HepG2 (cell line): ENCODE measurements at regions not wholly inside any gene's neighbourhood (a gene's known extent, or its start where the extent isn't known, plus 50 kb on each side); places are given as distances from the start of the nearest gene placed in this dataset.

Experiments
- FOXA1 ChIP-seq, 2 experiments: fragments of 450-650 bp in 1 of 2; sonication (generic) in 1 of 2; formaldehyde crosslinking in 1 of 2; IDR thresholded peaks; 2 replicates each; pipeline versions ENCODE4 v1.4.0 to v1.6.1; 2016 to 2020; ENCODE audit warnings: missing genetic modification reagents in 1 of 2
- HDAC2 ChIP-seq: sonication (generic); formaldehyde crosslinking; IDR thresholded peaks from 2 replicates; pipeline ENCODE4 v1.4.0; 2020; ENCODE audit warnings: missing genetic modification reagents
- HNF4G ChIP-seq, 2 experiments: sonication (generic) in 1 of 2; formaldehyde crosslinking in 1 of 2; IDR thresholded peaks; 2 replicates each; pipeline versions ENCODE4 v1.4.0 to v1.6.1; 2011 to 2020; ENCODE audit warnings: borderline replicate concordance in 2 of 2, low read depth in 2 of 2, mild to moderate bottlenecking in 2 of 2, low read length in 1 of 2, missing genetic modification reagents in 1 of 2, moderate library complexity in 1 of 2
- HNRNPH1 ChIP-seq: fragments of 200-400 bp; formaldehyde crosslinking; optimal IDR thresholded peaks from 2 replicates; pipeline ENCODE3; 2017; ENCODE audit warnings: mild to moderate bottlenecking, low read depth, low read length
- NFE2 ChIP-seq: sonication (generic); formaldehyde crosslinking; IDR thresholded peaks from 2 replicates; pipeline ENCODE4 v1.4.0; 2020; ENCODE audit warnings: missing genetic modification reagents
- NONO ChIP-seq, 2 experiments: fragments of 450-650 bp in 1 of 2; sonication (generic) in 1 of 2; formaldehyde crosslinking in 1 of 2; IDR thresholded peaks in 1 of 2; conservative IDR thresholded peaks in 1 of 2; 2 replicates each; pipeline versions ENCODE4 v1.6.1 to v1.8.0; 2017 to 2022; ENCODE audit warnings: mild to moderate bottlenecking in 1 of 2, missing genetic modification reagents in 1 of 2, moderate library complexity in 1 of 2
- RXRA ChIP-seq: sonication (generic); formaldehyde crosslinking; IDR thresholded peaks from 2 replicates; pipeline ENCODE4 v1.5.1; 2020; ENCODE audit warnings: missing genetic modification reagents
- SATB2 ChIP-seq: sonication (generic); formaldehyde crosslinking; IDR thresholded peaks from 2 replicates; pipeline ENCODE4 v1.5.0; 2020; ENCODE audit warnings: missing genetic modification reagents
- SMYD3 ChIP-seq: sonication (generic); formaldehyde crosslinking; IDR thresholded peaks from 2 replicates; pipeline ENCODE4 v1.8.1; 2023; ENCODE audit warnings: mild to moderate bottlenecking, missing genetic modification reagents
- STAG1 ChIP-seq: sonication (generic); formaldehyde crosslinking; IDR thresholded peaks from 2 replicates; pipeline ENCODE4 v1.4.0; 2020; ENCODE audit warnings: missing genetic modification reagents
- TRIM24 ChIP-seq: sonication (generic); formaldehyde crosslinking; IDR thresholded peaks from 2 replicates; pipeline ENCODE4 v1.8.0; 2022; ENCODE audit warnings: mild to moderate bottlenecking, missing genetic modification reagents
- ZBTB3 ChIP-seq: sonication (generic); formaldehyde crosslinking; IDR thresholded peaks from 2 replicates; pipeline ENCODE4 v1.4.0; 2020; ENCODE audit warnings: low read depth, mild to moderate bottlenecking, moderate library complexity, missing genetic modification reagents, borderline replicate concordance
- ZBTB38 ChIP-seq: sonication (generic); formaldehyde crosslinking; IDR thresholded peaks from 2 replicates; pipeline ENCODE4 v1.5.1; 2020; ENCODE audit warnings: mild to moderate bottlenecking, missing genetic modification reagents
- ZNF430 ChIP-seq: sonication (generic); formaldehyde crosslinking; IDR thresholded peaks from 2 replicates; pipeline ENCODE4 v1.9.0; 2021; ENCODE audit warnings: mild to moderate bottlenecking, missing genetic modification reagents
- ZNF775 ChIP-seq: sonication (generic); formaldehyde crosslinking; IDR thresholded peaks from 2 replicates; pipeline ENCODE4 v1.4.0; 2020; ENCODE audit warnings: missing genetic modification reagents, mild to moderate bottlenecking, moderate library complexity, borderline replicate concordance
- ZNF781 ChIP-seq: sonication (generic); formaldehyde crosslinking; IDR thresholded peaks from 2 replicates; pipeline ENCODE4 v1.5.1; 2020; ENCODE audit warnings: borderline replicate concordance, mild to moderate bottlenecking, missing genetic modification reagents; ENCODE audit errors: not compliant biosample characterization
- TF ChIP-seq, protein P1 (sequence below): IDR thresholded peaks from 2 replicates; pipeline ENCODE4 v1.6.1; 2016; ENCODE audit warnings: low read depth, borderline replicate concordance
- TF ChIP-seq, protein P2 (sequence below): IDR thresholded peaks from 2 replicates; pipeline ENCODE4 v1.6.1; 2016; ENCODE audit warnings: missing compliant biosample characterization, missing genetic modification reagents, borderline replicate concordance
- TF ChIP-seq, protein P3 (sequence below): IDR thresholded peaks from 2 replicates; pipeline ENCODE4 v1.4.0; 2020; ENCODE audit warnings: mild to moderate bottlenecking, missing genetic modification reagents
- TF ChIP-seq, protein P4 (sequence below): sonication (generic); formaldehyde crosslinking; IDR thresholded peaks from 2 replicates; pipeline ENCODE4 v1.8.0; 2022; ENCODE audit warnings: missing genetic modification reagents, mild to moderate bottlenecking, moderate library complexity, borderline replicate concordance
- TF ChIP-seq, protein P5 (sequence below): sonication (generic); formaldehyde crosslinking; IDR thresholded peaks from 2 replicates; pipeline ENCODE4 v1.4.0; 2020; ENCODE audit warnings: missing genetic modification reagents

DNA sequence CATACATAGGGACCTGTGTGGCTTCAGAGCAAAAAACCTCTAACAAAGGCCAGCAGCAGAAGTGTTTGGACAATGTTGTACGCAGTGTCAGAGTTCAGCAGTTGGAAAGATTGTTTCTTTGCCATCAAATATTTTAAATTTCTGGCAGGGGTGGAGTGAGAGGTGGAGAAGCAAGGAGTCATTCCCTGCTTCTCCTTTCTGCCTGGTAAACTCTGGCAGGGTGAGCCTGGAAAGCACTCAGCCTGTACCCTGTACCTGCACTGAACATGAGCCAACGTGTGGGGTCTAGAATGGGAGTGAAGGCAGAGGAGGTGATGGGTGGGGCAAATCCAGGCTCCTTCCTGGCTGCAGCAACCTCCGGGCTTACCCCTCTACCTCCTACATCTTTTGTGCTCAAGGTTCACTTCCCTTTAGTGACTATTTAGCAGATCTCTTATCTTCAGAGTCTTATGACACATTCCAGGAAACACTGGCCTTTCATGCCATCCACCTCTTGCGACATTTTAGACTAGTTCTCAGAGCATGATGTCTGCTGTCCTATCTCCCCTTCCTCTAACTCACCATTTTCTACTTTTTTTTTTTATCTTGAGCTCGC, 445.0 kb upstream of the PIK3R1 start (continued):
- TF ChIP-seq, protein P1, sequence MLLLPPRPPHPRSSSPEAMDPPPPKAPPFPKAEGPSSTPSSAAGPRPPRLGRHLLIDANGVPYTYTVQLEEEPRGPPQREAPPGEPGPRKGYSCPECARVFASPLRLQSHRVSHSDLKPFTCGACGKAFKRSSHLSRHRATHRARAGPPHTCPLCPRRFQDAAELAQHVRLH (CRISPR knock-in tag), result peak; percentile 52; the same call in 1 of the 2 replicates
- TF ChIP-seq HDAC2 (CRISPR knock-in tag) (peak; percentile 82), TRIM24 (CRISPR knock-in tag) (peak; percentile 73; the same call in 1 of the 2 replicates), STAG1 (peak; percentile 35; the same call in 1 of the 2 replicates), ZBTB3 (CRISPR knock-in tag) (no peak), NFE2 (CRISPR knock-in tag) (no peak), HNF4G (IDR thresholded peaks at IDR 0.05; ENCODE audit: borderline replicate concordance, low read depth, low read length) (peak; percentile 85), HNF4G (CRISPR knock-in tag; IDR thresholded peaks at IDR 0.05; ENCODE audit: borderline replicate concordance, low read depth) (peak; percentile 66; the same call in 1 of the 2 replicates), FOXA1 (IDR thresholded peaks at IDR 0.05) (no peak), FOXA1 (CRISPR knock-in tag; IDR thresholded peaks at IDR 0.05) (peak; percentile 59; the same call in 1 of the 2 replicates), ZNF430 (CRISPR knock-in tag) (no peak), RXRA (CRISPR knock-in tag) (peak; percentile 61; the same call in 1 of the 2 replicates), NONO (IDR thresholded peaks at IDR 0.05) (no peak), NONO (CRISPR knock-in tag; conservative IDR thresholded peaks at IDR 0.05) (peak; percentile 43; the same call in 1 of the 2 replicates), ZNF775 (CRISPR knock-in tag) (peak; percentile 94), ZNF781 (CRISPR knock-in tag) (peak; percentile 12), SMYD3 (no peak), ZBTB38 (peak; percentile 16; the same call in 1 of the 2 replicates), SATB2 (no peak), HNRNPH1 (no peak)
- TF ChIP-seq, protein P2, sequence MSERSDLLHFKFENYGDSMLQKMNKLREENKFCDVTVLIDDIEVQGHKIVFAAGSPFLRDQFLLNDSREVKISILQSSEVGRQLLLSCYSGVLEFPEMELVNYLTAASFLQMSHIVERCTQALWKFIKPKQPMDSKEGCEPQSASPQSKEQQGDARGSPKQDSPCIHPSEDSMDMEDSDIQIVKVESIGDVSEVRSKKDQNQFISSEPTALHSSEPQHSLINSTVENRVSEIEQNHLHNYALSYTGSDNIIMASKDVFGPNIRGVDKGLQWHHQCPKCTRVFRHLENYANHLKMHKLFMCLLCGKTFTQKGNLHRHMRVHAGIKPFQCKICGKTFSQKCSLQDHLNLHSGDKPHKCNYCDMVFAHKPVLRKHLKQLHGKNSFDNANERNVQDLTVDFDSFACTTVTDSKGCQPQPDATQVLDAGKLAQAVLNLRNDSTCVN, result peak; percentile 80; the same call in 1 of the 2 replicates
- TF ChIP-seq, protein P3, sequence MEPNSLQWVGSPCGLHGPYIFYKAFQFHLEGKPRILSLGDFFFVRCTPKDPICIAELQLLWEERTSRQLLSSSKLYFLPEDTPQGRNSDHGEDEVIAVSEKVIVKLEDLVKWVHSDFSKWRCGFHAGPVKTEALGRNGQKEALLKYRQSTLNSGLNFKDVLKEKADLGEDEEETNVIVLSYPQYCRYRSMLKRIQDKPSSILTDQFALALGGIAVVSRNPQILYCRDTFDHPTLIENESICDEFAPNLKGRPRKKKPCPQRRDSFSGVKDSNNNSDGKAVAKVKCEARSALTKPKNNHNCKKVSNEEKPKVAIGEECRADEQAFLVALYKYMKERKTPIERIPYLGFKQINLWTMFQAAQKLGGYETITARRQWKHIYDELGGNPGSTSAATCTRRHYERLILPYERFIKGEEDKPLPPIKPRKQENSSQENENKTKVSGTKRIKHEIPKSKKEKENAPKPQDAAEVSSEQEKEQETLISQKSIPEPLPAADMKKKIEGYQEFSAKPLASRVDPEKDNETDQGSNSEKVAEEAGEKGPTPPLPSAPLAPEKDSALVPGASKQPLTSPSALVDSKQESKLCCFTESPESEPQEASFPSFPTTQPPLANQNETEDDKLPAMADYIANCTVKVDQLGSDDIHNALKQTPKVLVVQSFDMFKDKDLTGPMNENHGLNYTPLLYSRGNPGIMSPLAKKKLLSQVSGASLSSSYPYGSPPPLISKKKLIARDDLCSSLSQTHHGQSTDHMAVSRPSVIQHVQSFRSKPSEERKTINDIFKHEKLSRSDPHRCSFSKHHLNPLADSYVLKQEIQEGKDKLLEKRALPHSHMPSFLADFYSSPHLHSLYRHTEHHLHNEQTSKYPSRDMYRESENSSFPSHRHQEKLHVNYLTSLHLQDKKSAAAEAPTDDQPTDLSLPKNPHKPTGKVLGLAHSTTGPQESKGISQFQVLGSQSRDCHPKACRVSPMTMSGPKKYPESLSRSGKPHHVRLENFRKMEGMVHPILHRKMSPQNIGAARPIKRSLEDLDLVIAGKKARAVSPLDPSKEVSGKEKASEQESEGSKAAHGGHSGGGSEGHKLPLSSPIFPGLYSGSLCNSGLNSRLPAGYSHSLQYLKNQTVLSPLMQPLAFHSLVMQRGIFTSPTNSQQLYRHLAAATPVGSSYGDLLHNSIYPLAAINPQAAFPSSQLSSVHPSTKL, result peak; percentile 95
- TF ChIP-seq, protein P4, sequence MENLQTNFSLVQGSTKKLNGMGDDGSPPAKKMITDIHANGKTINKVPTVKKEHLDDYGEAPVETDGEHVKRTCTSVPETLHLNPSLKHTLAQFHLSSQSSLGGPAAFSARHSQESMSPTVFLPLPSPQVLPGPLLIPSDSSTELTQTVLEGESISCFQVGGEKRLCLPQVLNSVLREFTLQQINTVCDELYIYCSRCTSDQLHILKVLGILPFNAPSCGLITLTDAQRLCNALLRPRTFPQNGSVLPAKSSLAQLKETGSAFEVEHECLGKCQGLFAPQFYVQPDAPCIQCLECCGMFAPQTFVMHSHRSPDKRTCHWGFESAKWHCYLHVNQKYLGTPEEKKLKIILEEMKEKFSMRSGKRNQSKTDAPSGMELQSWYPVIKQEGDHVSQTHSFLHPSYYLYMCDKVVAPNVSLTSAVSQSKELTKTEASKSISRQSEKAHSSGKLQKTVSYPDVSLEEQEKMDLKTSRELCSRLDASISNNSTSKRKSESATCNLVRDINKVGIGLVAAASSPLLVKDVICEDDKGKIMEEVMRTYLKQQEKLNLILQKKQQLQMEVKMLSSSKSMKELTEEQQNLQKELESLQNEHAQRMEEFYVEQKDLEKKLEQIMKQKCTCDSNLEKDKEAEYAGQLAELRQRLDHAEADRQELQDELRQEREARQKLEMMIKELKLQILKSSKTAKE (CRISPR knock-in tag), result peak; percentile 59
- TF ChIP-seq, protein P5, sequence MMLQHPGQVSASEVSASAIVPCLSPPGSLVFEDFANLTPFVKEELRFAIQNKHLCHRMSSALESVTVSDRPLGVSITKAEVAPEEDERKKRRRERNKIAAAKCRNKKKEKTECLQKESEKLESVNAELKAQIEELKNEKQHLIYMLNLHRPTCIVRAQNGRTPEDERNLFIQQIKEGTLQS (CRISPR knock-in tag), result peak; percentile 68; the same call in 1 of the 2 replicates
